GM18873 (cell line): ENCODE measurements at regions not wholly inside any gene's neighbourhood (a gene's known extent, or its start where the extent isn't known, plus 50 kb on each side); places are given as distances from the start of the nearest gene placed in this dataset.

ENCODE experiments used
- ATAC-seq: cut with Tn5 transposase; IDR thresholded peaks from one replicate; pipeline ENCODE4 v1.9.1; 2021; ENCODE audit warnings: mild to moderate bottlenecking, moderate library complexity, moderate number of reproducible peaks; ENCODE audit not compliant: unreplicated experiment, low FRiP score

DNA sequence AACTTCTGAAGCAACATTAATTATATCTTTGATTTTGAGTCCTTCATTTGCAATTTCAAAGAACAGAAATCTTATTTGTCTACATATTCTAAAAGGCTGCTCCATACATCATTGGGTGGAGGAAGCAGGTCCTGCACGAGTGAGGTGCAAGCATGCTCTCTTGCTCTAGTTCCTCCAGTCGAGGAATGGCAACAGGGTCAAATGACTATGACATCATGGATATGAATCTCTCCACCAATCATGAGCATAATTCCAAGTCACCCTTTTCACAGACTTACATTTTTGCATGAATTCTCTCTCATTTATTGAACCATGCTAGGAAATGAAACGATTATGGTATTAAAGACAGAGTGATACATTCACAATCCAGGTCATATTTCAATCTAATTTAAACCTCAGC, 608.8 kb upstream of the SOX11 start:
- no peak for ATAC-seq

DNA sequence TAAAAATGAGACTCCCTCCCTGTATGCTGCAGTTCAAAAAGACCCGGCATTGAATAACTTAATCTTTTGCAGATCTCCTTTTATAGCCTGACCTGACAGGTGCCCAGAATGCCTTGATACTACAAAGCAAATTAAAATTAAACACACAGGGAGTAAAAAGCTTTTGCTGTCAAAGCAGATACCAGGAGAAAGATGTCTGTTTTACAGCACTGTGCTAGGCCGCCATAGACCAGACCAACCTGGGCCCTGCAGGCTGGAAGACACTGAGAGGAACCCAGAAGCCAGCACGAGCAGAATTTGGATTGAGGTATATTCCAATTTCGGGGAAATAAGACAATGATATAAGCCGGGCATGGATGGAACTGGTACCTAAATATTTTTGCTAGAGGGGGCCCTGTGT, 602.8 kb upstream of the SOX11 start:
- no peak for ATAC-seq

DNA sequence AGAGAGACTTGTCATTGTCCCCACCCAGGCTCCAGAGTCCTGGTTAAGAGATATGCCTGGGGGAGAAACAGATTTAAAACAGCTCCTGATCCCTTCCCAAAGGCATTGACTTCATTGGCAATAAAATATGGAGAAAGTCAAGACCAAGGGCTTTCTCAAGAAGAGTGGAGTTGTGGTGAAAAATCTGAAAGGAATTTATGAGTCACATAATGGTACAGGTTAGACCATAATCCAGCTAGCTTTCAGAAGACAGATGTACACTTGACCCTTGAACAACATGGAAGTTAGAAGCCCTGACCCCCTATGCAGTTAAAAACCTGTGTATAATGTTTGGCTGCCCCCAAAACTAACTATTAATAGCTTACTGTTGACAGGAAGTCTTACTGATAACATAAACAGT, 599.1 kb upstream of the SOX11 start:
- no peak for ATAC-seq

DNA sequence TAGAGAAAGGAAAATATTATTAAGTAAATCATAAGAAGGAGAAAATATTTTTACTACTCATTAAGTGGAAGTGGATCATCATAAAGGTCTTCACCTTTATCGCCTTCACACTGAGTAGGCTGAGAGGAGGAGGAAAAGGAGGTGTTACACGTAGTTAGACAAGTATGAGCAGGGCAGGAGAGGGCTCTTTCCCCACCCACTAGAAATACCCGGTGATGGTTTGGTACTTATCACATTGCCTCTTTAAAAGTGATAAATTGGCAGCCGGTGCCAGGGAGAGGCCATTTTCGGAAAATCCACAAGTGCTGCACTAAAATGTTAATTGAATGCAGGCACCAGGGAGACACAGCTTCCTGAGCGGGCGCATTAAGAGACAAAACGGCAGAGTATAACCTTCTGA, 598.7 kb upstream of the SOX11 start:
- no peak for ATAC-seq

DNA sequence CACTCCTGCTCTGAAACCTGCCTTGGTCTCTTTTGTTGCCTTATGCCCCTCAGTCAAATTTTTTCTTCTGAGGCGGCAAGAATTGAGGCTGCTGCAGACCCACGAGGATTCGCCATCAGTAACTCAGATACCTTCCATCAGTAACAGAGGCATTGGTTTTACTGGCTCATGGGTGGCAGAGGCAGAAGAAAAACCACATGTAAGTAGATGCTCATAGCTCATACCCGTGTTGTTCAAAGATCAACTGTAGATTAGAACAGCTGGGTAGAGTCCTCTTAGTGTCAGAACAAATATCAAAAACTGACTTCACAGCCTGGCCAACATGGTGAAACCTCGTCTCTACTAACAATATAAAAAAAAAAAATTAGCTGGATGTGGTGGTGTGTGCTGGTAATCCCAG, 598.0 kb upstream of the SOX11 start:
- ATAC-seq, result no peak

DNA sequence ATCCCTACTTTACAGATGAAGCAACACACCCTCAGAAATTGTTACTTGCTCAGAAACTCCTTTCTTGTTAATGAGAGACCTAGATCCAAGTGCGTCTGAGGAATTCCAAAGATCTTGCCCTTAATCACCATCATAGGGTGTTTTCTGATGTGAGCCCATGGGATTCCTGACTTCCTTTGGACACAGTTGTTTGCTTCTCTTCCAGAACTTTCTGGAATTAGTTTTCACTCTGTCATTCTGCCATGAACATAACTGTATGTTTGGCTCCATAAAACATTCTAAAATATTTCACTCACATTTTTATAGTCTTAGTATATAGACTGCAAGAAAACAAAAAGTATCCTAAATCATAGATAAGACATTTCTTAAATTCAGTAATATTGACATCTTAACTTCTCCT, 593.9 kb upstream of the SOX11 start:
- no peak for ATAC-seq

DNA sequence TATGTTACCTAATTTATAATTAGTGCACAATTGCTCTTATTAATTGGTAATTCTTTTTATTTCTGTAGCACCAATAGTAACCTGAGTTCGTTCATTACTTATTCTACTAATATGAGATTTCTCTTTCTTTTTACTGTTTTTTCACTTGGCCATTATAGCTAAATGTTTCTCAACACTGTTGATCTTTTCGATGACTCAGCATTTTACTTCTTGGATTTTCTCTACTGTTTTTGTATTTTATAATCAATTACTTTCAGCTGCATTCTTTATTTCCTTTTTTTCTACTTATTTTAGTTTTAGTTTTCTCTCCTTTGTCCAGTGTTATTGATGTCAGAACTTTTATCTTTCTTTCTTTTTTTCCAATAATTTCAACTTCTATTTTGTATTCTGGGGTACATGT, 589.4 kb upstream of the SOX11 start:
- ATAC-seq, result no peak

DNA sequence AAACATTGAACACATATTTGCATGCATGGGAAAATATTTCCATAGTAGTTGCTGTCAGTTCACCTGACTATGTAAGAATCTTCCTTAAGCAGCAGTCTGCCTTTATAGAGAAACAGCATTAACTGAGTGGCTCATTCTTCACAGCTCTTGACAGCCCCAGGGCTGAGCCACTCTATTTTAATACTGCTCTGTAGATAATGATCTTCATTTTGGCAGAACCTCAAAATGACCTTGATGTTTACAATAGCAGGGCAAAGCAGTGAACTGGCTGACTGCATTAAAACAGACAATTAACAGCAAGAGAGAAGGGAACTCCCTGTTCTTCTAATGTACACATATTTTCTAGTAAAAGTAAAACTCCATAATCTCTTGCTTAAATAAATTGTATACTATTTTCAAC, 580.6 kb upstream of the SOX11 start:
- no peak for ATAC-seq

DNA sequence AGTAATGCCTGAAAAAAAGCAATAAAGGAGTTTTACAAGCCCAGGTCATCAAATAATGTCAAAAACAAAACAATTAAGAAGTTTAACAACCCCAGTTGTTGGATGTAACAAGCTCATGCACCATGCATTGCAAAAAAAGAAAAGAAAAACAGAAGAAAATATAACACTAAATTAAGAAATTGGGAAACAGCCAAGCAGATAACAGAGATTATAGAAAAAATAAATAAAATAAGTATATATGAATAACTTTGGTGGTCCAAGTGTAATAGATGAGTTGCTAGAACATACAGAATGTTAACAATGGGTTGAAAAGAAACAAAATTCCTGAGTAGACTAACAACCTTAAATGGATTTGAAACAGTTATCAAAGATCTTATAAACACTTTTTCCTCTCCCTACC, 573.1 kb upstream of the SOX11 start:
- ATAC-seq, result no peak

DNA sequence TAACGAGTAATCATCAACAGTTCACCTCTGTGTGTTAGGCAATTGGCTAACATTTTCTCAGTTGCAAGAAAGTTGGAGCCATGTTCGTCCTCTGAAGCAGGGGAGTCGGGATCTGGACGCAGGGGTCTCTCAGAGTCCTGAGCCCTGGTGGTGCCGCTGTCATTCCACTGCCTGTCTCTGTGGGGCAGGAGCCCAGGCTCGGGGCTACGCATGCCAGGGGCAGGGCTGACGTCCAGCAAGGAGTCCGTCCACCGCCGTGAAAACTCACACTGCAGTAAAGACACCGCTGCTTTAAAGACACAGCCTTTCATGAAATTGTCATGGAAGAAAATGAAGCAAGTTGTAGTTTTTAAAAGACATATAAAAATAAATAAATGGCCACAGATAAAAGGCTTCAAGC, 571.1 kb upstream of the SOX11 start:
- ATAC-seq, result no peak

DNA sequence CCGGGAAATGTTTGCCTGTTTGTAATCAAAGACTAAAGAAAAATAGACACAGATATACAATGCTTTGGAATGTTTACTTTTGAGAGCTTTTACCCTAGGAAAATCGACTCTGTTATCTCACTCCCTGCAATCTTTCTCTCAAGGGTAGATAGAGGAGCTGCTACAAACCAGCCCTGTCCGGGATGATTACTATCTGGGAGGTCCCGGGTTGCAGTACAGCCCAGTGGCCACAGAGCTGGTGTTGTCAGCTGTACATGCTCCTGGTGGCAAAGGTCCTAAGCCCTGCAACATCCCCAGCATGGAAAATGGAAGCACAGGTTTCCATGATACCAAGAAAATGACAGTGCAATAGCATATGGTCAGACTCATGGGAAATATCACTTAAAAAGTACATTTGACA, 570.5 kb upstream of the SOX11 start:
- ATAC-seq, result no peak

DNA sequence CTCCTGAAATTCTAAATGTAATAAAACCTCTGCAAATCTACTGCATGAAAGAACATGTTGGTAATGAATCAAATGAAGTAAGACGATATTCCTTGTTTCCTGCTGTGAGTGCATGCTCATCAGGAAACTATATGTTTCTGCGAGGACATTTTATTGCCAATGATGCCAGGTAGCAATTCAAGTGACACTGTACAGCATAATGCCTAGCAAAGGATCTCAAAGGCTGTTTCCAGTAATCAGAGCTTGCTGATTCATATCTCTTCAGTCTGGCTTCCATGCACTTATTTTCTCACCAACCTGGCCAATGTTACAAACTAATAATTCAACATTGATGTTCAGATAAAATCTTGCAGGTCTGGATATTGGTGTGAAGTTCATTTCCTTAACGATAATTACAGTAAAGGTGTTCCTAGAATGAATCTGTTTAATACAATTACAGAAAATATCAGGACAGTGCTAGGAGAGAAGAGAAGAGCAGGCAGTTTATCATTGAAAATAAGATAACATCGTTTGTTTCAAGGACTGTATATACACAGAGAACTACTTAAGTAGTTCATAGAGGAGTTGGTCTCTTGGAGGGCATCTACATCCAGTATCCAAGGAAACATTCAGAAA, 568.5 kb upstream of the SOX11 start:
- ATAC-seq, result no peak

DNA sequence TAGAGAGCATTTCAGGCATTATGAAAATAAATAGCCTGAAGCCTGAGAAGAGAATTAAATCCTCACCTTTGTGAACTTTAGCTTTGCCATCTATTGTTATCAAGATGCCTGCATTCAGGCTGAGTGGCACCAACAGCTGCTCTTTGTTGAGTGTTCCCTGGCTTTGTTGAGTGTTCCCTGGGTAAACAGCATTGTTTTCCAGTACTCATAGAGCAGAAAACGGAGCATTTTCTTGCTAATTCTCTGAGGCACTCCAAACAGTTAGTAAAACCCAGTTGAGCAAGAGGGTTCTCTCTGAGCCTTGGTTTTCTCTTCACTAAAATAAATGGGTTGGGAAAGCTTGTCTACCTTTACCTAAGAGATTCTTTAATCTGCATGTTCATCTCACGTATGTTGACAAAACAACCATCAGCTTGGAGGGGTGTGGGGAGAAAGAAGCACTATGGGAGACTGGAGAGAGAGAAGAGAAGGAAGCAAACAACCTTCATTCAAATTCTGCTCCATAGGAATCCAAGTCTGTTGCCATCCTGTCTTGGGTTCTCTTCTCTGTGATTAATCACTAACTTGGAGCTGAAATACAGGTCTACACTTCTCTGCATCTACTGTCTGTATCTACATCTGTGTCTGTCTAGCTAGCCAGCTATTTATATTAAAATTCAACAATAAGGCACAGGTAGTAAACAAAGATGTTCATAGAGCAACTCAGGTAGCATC, 567.0 kb upstream of the SOX11 start:
- ATAC-seq, result no peak

DNA sequence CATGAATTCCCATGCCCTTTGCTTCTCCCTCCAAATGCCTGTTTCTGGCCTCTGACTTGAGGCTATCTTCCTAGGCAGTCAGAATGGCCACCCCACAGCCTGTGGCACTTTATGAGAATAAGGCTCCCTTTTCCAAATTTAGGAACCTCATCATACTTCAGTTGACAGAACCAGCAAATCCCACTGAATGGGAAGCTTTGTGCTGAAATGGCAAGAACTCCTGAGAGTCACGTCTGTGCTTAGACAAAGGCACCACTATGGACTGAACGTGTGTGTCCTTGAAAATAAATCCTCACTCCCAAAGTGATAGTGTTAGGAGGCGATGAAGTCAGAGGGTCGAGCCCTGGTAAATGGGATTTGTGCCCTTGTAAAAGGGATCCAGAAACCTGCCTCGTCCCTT, 559.9 kb upstream of the SOX11 start:
- no peak for ATAC-seq

DNA sequence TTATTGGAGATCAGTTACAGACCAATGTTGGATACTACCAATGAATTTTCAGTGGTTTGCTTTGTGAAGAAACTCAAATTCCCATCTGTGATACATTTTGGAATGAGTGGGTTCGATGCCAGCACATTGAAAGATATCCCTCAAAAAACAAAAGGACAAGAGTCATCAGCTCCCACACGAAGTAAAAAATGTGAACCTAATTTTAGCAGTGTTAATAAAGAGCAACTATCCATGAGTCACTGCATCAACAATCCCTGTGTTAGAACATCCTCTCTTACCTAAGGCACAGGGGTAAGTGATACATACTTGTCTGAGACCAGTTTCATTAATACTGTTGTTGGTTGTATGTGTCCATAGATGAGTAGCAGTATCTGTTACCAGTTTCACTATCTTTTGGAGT, 551.8 kb upstream of the SOX11 start:
- ATAC-seq, result no peak

DNA sequence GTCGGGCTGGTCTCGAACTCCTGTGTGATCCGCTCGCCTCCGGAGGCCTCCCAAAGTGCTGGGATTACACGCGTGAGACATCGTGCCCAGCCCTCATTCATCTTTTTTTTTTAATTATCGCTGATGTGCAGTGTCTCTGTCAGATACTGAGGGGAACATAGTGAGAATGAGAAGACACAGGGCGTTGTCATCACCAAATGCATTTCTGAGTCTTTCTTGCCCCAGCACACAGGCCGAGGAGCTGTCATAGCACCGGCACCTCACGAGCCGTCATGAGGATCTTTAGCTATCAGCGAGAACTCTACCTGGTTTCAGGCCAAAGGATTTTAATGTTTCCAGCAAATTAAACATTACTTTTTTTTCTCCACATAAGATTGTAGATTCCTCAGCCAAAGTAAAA, 548.0 kb upstream of the SOX11 start:
- no peak for ATAC-seq

DNA sequence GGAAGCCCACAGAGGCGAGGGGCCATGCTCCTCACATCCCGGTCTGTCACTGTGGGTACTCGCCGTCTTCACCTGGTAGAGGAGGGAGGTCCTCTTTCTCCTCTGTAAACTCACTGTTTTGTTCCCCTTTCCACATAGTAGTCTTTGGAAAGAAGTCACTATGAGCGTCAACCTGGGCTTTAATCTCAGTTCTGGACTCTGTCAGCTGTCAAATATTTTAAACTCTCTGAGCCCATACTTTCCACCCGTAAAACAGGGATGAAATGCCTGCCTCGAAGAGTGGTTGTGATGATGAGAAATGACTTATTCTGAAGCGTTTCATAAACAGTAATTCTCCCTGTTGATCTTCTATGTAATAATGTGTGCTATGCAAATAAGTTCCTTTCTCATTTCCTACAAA, 547.1 kb upstream of the SOX11 start:
- no peak for ATAC-seq

DNA sequence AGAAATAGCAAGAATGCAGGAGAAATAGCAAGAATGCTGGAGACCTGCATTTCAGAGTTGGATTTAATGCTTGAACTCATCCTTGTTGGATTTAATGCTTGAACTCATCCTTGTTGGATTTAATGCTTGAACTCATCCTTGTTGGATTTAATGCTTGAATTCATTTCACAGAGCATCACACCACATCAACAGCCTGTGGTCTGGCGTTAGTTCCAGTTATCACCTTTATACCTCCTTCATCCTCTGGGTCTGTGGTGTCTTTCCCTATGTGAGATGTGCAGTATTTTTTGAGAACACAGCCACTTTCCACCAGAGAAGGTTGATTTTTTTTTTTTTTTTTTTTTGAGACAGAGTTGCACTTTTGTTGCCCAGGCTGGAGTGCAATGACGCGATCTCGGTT, 546.4 kb upstream of the SOX11 start:
- no peak for ATAC-seq

DNA sequence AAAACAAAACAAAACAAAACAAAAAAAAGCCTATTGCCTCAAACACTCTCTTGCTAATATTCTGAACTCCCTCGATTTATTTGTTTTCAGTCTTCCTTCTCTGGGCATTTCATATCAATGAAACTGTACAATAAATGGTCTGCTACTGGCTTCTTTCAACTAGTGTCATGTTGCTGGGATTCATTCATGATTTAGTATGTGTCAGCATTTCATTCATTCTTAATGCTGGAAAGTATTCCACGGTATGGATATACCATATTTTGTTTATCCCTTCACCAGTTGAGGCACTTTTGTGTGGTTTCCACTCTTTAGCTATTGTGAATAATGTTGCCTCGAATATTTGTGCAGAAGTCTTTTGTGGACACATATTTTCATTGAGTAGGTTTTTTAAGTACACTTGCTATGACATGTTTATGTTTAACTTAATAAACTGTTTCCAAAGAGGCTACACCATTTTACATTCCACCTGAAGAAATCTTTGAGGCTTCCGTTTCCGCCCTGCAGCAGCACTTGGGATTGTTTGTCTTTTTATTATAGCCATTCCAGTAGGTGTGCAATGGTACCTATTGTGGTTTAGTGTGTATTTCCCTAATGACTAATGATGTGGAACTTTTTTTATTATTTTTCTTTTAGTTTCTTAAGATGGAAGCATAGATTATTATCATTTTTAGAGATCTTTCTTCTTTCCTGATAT, 543.6 kb upstream of the SOX11 start:
- ATAC-seq, result no peak

DNA sequence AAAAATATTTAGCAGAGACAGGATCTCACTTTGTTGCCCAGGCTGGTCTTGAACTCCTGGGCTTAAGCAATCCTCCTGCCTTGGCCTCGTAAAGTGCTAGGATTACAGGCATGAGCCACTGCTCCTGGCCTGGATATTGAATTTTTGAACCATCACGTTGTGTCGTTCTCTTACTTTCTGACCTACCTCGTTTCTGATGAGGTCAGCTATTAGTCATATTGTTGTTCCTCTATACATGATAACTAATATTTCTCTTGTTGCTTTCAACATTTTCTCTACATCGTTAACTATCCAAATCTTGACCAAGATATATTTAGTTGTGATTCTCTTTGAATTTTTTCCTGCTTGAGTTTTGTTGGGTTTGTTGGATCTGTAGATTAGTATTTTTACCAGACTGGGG, 541.3 kb upstream of the SOX11 start:
- no peak for ATAC-seq

DNA sequence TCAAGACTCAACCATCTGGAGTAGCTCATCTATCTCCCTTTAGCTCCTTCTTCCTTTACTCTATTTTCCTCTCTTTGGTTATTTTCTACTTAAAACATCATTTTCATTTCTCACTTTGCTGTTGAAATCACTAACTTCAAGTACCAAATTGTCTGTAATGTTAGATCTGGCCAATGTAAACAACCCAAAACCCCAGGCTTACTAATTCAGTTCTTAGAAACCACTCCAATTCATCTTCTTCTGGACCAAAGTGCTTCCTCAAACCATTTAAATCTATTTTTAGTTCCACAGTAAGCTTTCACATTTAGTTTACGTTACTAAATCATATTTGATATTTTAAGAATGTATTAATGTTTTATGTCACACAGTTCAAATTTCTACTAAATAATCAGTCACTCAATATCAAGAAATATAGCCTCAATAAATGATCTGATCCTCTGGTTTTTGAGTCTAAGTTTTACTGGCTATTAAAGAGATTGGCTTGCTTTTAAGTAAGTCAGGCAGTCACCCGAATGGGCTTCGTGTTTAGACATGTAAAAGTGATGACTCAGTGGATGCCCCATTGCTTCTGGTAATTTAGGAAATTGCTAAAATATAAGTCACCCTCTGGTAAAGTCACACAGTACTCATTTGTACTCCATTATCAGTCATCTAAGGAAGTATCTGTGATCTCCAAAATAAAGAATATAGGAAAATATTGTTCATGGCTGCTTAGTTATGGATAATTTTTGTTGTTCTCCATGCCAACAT, 527.2 kb upstream of the SOX11 start:
- no peak for ATAC-seq
